Fibroblast of mammary gland (primary cell): ENCODE measurements at regions not wholly inside any gene's neighbourhood (a gene's known extent, or its start where the extent isn't known, plus 50 kb on each side); places are given as distances from the start of the nearest gene placed in this dataset.
A peak's percentile ranks its signal among the peaks of the same experiment; 100 is the strongest.
"Not testable (repeated sequence)": the region's sequence is repeated elsewhere in the genome, so short reads cannot be mapped to it uniquely, and the experiment has no call there.

Experiments used
- DNase-seq: peaks from one replicate; pipeline ENCODE4 v3.0.0-alpha.2; 2010; ENCODE audit warnings: low read depth
- H3K4me3 ChIP-seq: 2 replicates; pipeline ENCODE4 v1.5.1; 2011; ENCODE audit warnings: low read depth, mild to moderate bottlenecking, low read length, moderate library complexity; ENCODE audit not compliant: control insufficient read depth

DNA sequence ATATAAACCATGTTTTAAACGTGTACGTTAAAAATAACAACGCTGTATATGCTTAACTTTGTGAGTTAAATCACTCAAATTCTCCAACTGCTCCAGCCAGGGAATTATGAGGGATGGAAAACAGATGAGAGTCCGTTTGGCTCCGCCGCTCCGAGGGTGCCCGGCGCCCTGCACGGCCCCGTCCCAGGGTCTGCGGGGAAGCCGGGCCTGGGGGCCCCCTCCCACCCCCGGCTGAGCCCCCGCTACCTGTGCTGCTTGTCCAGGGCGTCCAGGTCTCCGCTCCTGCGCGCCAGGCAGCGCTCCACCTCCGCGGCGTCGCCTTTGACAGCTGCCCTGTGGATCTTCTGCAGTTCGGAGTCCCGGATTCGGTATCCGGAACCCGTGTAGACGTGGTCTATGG, 415.5 kb downstream of the FOXD4L4 start:
- DNase-seq, H3K4me3 ChIP-seq: not testable (repeated sequence)

DNA sequence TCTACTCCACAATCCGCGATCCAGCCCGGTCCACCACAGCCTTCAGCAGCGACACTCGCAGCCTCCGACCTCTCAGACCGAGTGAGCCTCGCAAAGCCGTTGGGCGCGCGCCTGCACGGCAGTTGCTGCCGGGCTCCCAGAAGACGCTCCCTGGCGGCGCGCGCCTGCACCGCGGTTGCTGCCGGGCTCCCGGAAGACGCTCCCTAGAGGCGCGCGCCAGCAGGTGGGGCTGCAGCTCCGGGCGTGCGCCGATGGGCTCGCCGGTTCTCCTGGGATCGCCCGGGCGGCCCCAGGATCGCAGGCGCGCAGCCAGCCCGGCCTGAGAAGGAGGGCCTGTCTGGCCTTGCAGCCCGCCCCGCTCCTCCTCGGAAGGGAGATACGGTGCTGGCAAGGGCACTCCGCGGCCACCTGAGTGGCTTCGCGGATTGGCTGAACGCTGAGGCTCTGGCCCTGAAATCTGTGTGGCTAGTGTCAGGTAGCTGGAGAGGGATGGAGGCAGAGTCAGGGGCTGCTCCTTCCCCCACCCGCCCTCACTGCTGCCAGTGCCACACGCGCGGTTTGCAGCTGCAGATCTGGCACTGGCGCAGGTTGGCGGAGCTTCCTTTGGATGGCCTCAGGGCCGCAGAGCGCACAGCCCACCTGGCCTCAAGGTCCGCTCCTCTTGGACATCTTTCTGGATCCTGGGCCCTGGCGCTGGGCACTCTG, 416.2 kb downstream of the FOXD4L4 start:
- H3K4me3 ChIP-seq, result not testable (repeated sequence)
- peak; percentile 45 for DNase-seq

DNA sequence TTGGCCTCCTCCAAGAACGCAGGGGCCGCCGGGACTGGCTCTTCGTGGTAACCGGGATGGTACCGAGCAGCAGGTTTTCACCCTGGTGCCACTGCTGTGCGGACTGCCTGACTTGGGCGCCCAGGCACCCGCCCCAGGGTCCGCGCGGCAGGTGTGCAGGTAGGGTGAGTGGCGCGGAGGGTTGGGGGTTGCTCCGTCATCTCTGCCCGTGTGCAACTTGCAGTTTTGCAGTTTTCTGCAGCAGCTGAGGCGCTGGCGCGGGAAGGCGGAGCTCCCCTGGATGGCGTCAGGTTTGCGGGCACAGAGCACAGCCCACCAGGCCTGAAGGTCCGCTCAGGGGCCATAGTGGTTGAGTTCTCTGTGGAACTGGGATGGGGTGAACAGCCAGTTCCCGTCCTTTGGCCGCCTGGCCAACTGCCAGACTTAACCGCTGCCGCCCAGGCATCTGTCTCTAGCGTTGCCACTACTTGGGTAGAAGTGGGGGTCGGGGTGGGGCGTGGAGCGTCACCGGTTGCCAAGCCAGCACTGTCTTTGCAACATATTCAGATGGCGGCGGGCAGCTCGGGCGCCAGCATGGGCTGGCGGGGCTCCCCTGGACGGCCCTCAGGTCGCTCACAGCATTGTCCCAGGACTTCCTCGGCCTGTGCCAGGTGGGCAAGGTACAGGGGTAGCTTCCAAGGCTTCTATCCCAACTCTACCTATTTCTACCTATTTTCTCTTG, 417.2 kb downstream of the FOXD4L4 start:
- DNase-seq, result not testable (repeated sequence)

DNA sequence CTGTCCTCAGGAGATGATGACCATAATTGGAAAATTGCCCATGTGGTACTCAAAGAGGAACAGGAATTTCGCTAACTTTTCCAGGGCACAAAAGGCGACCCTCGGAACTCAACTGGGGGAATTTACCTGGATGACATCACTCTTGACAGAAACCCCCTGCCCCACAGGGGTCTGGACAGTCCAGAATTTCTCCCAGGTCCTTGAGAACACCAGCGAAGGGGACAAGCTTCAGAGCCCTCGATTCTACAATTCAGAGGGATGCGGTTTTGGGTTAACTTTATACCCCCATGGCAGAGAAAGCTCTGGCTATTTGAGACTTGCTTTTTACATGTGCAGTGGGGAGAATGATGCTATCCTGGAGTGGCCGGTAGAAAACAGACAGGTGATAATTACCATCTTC, 445.4 kb downstream of the FOXD4L4 start:
- not testable (repeated sequence) for H3K4me3 ChIP-seq, DNase-seq

More for the DNA sequence above, 417.2 kb downstream of the FOXD4L4 start:
- H3K4me3 ChIP-seq, result not testable (repeated sequence)

DNA sequence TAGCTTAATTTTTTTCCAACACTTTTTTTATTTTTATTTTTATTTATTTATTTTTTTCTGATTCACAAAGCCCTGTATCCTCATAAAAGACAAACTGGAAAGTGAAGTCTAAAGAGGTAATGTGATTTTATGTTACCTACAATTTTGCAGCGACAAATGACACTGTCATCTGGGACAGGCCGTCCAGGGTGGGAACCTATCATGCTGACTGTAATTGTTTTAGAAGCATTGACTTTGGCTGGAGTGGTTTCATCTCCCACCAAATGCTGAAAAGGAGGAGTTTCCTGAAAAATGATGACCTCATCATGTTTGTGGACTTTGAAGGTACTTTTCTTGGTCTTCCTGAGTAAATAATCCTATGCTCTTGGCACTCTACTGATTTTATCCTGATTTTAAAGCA, 446.7 kb downstream of the FOXD4L4 start:
- DNase-seq, H3K4me3 ChIP-seq: not testable (repeated sequence)

DNA sequence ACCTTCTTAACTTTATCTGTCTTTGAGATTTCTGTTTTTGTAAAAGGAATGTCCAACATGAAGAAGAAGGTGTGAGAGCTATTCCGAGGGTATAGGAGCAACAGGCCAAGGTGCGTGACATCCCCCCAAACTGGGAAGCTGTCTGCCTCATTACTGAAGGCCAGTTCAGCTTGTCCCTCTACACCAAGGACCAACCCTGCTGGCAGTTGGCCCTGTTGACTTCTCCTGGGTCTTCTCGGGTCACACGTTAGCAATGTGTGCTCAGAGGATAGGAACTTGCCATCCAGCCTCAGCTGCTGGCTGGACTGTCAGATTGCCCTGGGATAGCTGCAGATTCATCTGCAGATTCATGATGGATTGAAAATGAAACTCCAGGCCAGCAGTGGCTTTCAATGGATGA, 460.3 kb downstream of the FOXD4L4 start:
- not testable (repeated sequence) for H3K4me3 ChIP-seq, DNase-seq

DNA sequence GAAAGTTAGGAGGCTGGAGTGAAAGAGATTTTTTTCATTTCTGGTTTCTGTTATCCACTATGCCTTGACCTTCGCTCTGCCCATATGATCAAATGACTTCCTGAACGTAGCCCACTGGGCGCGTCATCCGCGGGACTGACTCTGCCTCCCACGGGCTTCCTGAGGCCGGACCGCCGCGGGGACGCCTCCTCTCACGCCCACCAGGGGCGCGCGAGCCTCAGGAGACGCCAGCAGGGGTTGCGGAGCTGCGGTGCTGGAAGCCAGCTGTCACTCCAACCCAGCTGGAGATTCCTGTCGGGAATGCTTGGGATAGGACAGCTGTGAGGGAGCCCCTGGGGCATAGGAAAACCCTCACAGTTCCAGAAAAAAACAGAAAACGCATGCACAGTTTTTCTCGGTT, 461.5 kb downstream of the FOXD4L4 start:
- not testable (repeated sequence) for H3K4me3 ChIP-seq, DNase-seq

DNA sequence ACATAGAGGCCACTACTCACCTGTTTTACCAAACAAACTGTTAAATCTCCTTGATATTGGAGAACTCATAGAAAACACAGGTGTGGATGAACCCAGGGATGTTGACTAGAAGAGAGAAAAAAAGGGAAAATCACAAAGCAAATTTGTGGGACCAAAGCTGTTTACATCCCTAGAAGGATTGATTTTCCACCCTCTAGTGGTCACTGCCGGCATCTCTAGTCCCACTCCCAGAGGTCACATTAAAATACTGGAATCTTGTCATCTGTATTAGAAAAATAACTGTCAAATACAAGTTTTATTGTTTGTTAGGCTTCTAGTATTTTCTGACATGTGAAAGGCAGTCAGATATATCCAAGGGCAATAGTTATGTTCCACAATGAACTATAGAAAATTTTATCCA, 469.7 kb downstream of the FOXD4L4 start:
- DNase-seq, H3K4me3 ChIP-seq: not testable (repeated sequence)

DNA sequence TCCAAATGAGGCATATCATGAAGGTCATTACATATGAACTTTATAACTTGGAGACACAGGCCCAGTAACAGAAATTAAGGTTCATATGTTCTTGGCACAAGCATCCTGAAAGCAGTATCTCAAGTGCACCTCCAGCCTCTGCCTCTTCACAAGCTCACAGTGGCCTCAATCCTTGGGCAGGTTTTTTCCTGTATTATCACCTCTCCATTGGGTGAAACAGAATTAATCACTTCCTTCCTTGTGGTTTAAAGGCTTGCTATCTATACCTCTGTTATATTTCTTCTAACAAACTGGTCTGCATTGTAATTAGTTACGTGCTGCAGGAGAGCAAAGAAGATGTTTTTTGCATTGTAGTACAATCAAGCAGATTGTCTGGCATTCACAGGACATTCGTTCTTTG, 471.0 kb downstream of the FOXD4L4 start:
- not testable (repeated sequence) for DNase-seq, H3K4me3 ChIP-seq

DNA sequence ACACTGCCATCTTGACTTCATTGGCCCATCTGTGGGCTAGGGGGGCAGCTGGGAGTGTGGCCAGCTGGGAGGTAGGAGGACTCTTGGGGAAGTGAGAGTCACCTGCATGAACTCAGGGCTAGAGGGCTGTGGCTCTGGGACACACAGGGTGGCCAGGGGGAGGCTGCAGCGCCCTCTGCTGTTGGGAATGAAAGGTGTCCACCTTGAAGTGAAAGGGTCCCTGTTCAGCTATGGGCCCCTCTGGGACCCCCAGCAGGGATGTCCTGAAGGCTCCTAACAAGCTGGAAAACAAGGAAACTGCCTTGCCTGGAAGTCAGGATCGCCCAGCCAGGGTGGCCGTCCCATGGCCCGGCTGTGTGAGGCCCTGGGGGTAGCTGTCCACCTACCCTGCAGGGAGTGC, 507.8 kb downstream of the FOXD4L4 start:
- not testable (repeated sequence) for H3K4me3 ChIP-seq, DNase-seq

DNA sequence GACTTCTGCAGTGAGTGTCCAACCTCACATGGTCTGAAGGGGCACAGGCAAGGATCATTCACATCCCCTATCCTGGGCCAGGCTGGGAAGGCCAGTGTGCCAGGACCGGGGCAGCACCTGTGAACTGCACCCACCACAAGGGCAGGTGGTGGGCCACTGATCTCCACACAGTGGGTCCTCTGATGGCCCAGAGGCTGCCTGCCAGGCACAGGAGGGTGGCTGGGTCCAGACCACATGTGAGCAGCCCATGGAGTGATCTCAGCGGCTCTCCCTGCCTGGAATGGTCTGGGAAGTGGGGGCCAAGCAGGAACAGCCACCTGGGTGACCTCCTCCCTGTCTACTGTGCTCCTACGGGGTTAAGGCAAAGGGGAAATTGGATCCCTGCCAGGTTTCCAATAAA, 508.5 kb downstream of the FOXD4L4 start:
- not testable (repeated sequence) for H3K4me3 ChIP-seq, DNase-seq

DNA sequence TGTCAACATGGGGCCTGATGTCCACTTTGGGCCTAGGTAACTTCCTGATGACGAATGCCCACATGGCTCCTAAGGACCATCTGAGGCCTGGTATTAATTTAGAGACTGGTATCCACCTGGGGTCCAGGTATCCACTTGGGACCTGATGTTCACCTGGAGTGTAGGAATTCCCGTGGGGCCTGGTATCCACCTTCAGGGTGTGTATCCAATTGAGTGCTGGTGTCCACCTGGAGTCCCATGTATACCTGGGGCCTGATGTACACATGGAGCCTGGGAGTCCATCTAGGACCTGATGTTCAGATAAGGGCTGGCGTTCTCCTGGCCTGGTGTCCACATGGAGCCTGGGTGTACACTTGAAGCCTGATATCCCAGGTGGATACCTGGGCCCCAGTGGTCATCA, 520.6 kb downstream of the FOXD4L4 start:
- not testable (repeated sequence) for H3K4me3 ChIP-seq, DNase-seq

DNA sequence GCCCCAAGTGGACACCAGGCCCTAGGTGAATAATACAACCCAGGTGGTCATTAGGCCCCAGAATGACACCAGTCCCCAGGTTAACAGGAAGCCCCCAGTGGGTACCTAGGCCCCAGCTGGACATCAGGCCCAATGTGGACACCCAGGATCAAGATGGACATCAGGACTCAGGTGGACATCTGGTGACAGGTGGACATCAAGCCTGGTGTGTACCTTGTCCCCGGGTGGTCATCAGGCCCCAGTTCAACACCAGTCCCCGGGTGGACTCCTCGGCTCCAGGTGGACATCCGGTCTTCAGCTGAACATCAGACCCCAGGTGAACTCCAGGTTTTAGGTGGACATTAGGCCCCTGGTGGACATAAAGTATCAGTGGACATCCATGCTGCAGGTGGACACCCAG, 524.6 kb downstream of the FOXD4L4 start:
- not testable (repeated sequence) for H3K4me3 ChIP-seq, DNase-seq

DNA sequence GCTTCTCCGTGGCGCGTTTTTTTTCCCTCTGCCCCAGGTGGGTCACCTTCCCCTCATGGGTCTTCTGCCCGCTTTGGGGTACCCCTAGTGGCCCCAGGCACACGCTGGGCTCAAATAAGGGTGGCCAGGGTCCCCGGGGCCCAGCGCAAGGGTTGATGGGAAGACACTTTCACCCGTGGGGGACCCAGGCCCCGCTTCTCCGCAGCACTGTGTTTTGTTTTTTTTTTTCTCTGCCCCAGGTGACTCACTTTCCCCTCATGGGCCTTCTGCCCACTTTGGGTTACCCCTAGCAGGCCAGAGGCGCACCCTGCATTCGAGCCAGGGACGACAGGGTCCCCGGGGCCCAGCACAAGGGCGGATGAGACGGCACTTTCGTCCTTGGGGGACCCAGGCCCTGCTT, 526.7 kb downstream of the FOXD4L4 start:
- DNase-seq, result not testable (repeated sequence)

DNA sequence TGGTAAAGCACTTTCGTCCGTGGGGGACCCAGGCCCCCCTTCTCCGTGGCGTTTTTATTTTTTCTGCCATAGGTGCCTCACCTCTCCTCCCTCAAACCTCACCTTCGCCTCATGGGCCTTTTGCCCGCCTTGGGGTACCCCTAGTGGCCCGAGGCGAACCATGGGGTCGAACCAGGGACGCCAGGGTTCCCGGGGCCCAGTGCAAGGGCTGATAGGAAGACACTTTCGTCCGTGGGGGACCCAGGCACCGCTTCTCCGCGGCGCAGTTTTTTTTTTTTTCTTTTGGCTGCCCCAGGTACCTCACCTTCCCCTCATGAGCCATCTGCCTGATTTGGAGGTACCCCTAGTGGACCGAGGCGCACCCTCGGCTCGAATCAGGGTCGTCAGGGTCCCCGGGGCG, 527.8 kb downstream of the FOXD4L4 start:
- H3K4me3 ChIP-seq, DNase-seq: not testable (repeated sequence)

More for the DNA sequence above, 526.7 kb downstream of the FOXD4L4 start:
- H3K4me3 ChIP-seq, result not testable (repeated sequence)

DNA sequence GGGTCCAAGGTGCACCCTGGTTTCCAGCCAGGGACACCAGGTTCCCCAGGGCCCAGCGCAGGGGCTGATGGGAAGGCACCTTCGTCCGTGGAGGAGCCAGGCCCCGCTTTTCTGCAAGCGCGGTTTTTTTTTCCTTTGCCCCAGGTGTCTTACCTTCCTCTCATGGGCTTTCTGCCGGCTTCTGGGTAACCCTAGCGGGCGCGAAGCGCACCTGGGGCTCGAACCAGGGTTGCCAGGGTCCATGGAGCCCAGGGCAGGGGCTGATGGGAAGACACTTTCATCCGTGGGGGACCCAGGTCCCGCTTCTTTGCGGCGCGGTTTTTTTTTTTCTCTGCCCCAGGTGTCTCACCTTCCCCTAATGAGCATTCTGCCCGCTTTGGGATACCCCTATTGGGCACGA, 529.3 kb downstream of the FOXD4L4 start:
- H3K4me3 ChIP-seq, DNase-seq: not testable (repeated sequence)

DNA sequence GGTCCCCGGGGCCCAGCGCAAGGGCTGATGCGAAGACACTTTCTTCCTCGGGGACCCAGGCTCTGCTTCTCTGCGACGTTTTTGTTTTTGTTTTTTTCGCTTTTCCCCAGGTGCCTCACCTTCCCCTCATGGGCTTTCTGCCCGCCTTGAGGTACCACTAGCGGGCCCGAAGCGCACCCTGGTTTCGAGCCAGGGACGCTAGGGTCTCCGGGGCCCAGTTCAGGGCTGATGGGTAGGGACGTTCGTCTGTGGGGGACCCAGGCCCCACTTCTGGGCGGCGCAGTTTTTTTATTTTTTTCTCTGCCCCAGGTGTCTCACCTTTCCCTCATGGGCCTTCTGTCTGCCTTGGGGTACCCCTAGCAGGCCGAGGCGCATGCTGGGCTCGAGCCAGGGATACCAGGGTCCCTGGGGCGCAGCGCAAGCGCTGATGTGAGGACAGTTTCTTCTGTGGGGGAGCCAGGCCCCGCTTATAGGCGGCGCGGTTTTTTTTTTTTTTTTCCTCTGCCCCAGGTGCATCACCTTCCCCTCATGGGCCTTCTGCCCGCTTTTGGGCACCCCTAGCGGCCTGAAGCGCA, 530.0 kb downstream of the FOXD4L4 start:
- DNase-seq, H3K4me3 ChIP-seq: not testable (repeated sequence)

DNA sequence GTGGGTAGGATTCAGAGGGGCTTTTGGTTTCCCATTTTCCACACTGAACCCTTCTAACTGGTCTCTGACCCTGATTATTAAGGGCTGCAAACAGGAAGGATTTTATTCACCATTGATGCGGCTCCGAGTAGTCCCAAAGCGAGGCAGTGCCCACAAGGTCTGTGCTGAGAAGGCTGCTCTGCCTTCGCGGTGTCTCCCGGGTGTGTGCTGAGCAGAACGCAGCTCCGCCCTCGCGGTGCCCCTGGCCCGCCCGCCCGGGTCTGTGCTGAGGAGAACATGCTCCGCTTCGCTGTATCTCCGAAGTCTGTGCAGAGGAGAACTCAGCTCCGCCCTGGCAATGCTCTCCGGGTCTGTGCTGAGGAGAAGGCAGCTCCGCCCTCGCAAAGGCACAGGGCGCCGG, 530.7 kb downstream of the FOXD4L4 start:
- H3K4me3 ChIP-seq, DNase-seq: not testable (repeated sequence)

DNA sequence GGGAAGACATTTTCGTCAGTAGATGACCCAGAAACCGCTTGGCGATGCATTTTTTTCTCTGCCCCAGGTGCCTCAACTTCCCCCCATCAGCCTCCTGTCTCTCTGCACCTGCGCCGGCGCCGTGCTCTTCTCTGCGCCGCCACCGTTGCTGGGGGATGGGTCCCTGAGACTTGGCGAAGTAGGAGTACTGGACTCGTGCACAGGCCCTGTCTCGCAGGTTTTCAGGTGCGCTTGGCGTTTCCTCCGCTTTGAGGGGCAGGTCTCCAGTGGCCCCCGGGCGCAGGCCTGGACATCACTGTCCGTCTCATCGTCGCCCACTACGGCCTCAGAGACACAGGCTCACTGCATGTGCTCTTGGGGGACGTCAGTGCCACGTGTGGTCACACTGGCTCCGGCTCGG, 532.1 kb downstream of the FOXD4L4 start:
- not testable (repeated sequence) for H3K4me3 ChIP-seq, DNase-seq
